HEK293 (cell line): ENCODE measurements at regions not wholly inside any gene's neighbourhood (a gene's known extent, or its start where the extent isn't known, plus 50 kb on each side); places are given as distances from the start of the nearest gene placed in this dataset.

Source experiments
- GFI1B ChIP-seq: fragments of 450-650 bp; formaldehyde crosslinking; IDR thresholded peaks from 2 replicates; pipeline ENCODE4 v1.5.1; 2016; ENCODE audit warnings: missing biosample characterization, missing genetic modification characterization
- REST ChIP-seq: fragments of 450-650 bp; formaldehyde crosslinking; IDR thresholded peaks from 2 replicates; pipeline ENCODE4 v1.5.1; 2016; ENCODE audit warnings: missing biosample characterization, missing genetic modification characterization
- ZBTB26 ChIP-seq: fragments of 450-650 bp; formaldehyde crosslinking; optimal IDR thresholded peaks from 2 replicates; pipeline ENCODE3; 2016; ENCODE audit warnings: missing biosample characterization, mild to moderate bottlenecking, missing genetic modification characterization
- ZNF175 ChIP-seq: fragments of 450-650 bp; formaldehyde crosslinking; IDR thresholded peaks from 2 replicates; pipeline ENCODE4 v1.5.1; 2016; ENCODE audit warnings: missing biosample characterization, missing genetic modification characterization
- ZNF341 ChIP-seq: fragments of 450-650 bp; formaldehyde crosslinking; IDR thresholded peaks from 2 replicates; pipeline ENCODE4; 2016; ENCODE audit warnings: low read depth, missing biosample characterization, missing genetic modification characterization
- ZNF530 ChIP-seq: fragments of 450-650 bp; formaldehyde crosslinking; IDR thresholded peaks from 2 replicates; pipeline ENCODE4 v1.5.1; 2016; ENCODE audit warnings: low read depth, missing biosample characterization, missing genetic modification characterization
- ZNF670 ChIP-seq: fragments of 450-650 bp; formaldehyde crosslinking; IDR thresholded peaks from 2 replicates; pipeline ENCODE4 v1.5.1; 2016; ENCODE audit warnings: missing biosample characterization, missing genetic modification characterization, low read depth
- ZSCAN16 ChIP-seq: fragments of 450-650 bp; formaldehyde crosslinking; IDR thresholded peaks from 2 replicates; pipeline ENCODE4 v1.5.1; 2016; ENCODE audit warnings: missing biosample characterization, missing genetic modification characterization
- TF ChIP-seq, protein P1 (sequence below): fragments of 450-650 bp; formaldehyde crosslinking; IDR thresholded peaks from 2 replicates; pipeline ENCODE4 v1.5.1; 2016; ENCODE audit warnings: missing biosample characterization, missing genetic modification characterization

GRCh38 chr7:22874904-22875303 lies 52.3 kb upstream of the TOMM7 start (continued):
- TF ChIP-seq ZSCAN16 (tag by site-specific recombination) (no peak), ZBTB26 (no peak), ZNF175 (tag by site-specific recombination) (no peak), REST (tag by site-specific recombination) (no peak), GFI1B (tag by site-specific recombination) (no peak), ZNF670 (tag by site-specific recombination) (no peak), ZNF530 (no peak), ZNF341 (tag by site-specific recombination) (no peak)
- TF ChIP-seq, protein P1, sequence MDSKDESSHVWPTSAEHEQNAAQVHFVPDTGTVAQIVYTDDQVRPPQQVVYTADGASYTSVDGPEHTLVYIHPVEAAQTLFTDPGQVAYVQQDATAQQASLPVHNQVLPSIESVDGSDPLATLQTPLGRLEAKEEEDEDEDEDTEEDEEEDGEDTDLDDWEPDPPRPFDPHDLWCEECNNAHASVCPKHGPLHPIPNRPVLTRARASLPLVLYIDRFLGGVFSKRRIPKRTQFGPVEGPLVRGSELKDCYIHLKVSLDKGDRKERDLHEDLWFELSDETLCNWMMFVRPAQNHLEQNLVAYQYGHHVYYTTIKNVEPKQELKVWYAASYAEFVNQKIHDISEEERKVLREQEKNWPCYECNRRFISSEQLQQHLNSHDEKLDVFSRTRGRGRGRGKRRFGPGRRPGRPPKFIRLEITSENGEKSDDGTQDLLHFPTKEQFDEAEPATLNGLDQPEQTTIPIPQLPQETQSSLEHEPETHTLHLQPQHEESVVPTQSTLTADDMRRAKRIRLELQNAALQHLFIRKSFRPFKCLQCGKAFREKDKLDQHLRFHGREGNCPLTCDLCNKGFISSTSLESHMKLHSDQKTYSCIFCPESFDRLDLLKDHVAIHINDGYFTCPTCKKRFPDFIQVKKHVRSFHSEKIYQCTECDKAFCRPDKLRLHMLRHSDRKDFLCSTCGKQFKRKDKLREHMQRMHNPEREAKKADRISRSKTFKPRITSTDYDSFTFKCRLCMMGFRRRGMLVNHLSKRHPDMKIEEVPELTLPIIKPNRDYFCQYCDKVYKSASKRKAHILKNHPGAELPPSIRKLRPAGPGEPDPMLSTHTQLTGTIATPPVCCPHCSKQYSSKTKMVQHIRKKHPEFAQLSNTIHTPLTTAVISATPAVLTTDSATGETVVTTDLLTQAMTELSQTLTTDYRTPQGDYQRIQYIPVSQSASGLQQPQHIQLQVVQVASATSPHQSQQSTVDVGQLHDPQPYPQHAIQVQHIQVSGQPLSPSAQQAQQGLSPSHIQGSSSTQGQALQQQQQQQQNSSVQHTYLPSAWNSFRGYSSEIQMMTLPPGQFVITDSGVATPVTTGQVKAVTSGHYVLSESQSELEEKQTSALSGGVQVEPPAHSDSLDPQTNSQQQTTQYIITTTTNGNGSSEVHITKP (tag by site-specific recombination): no peak
